GM23338 (cell line): ENCODE measurements at regions not wholly inside any gene's neighbourhood (a gene's known extent, or its start where the extent isn't known, plus 50 kb on each side); places are given as distances from the start of the nearest gene placed in this dataset.

Experiments used
- CTCF ChIP-seq, 2 experiments: fragments of 200-600 bp in 1 of 2; sonication (generic) in 1 of 2; conservative IDR thresholded peaks; 2 replicates each; pipeline versions ENCODE4 v1.5.1 to v1.6.1; 2016 to 2017; ENCODE audit warnings: antibody characterized with exemption in 2 of 2, low read depth in 2 of 2, mild to moderate bottlenecking in 2 of 2, moderate library complexity in 1 of 2
- ETS1 ChIP-seq: IDR thresholded peaks from 2 replicates; pipeline ENCODE4 v1.6.1; 2016; ENCODE audit warnings: antibody characterized with exemption
- EZH2 ChIP-seq: fragments of 200-600 bp; sonication (generic); IDR thresholded peaks from one replicate; pipeline ENCODE4 v1.8.0; 2017; ENCODE audit warnings: antibody characterized with exemption, mild to moderate bottlenecking, low read depth; ENCODE audit not compliant: unreplicated experiment
- EZH2phosphoT487 ChIP-seq: fragments of 200-600 bp; sonication (generic); IDR thresholded peaks from one replicate; pipeline ENCODE4 v1.8.1; 2018; ENCODE audit warnings: antibody characterized with exemption; ENCODE audit not compliant: unreplicated experiment
- POLR2AphosphoS5 ChIP-seq: IDR thresholded peaks from 2 replicates; pipeline ENCODE4 v1.6.1; 2016; ENCODE audit warnings: antibody characterized with exemption, low read depth
- REST ChIP-seq: IDR thresholded peaks from one replicate; pipeline ENCODE4 v1.6.1; 2018; ENCODE audit warnings: antibody characterized with exemption; ENCODE audit not compliant: unreplicated experiment

GRCh38 chr1:166597516-166597915, 241.8 kb upstream of the POGK start:
- TF ChIP-seq CTCF (conservative IDR thresholded peaks at IDR 0.05; ENCODE audit: low read depth in 2 of 2) (no peak), EZH2phosphoT487 (no peak), POLR2AphosphoS5 (no peak), REST (no peak), ETS1 (no peak), EZH2 (no peak)
